ENCODE measurements at regions not wholly inside any gene's neighbourhood (a gene's known extent, or its start where the extent isn't known, plus 50 kb on each side); places are given as distances from the start of the nearest gene placed in this dataset.

DNA sequence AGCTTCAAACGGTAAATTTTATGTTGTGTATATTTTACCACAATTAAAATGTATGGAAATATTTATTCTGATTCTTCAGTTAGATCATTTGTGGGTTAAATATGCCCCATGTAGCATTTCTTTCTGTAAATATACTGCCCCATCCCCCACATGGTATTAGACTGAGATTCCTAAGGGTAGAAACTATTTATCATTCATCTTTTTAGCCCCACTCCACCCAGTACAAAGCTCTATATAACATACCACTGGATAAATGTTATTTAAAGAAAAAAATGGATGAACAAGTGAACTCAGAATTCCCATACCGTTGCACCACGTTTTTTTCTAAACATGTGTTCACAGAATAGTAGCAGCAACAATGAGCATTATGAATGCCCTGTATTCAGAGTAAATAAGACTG, 234.0 kb upstream of the IRF2BP2 start:
- no peak for TF ChIP-seq POLR2A (IDR thresholded peaks at IDR 0.05)
- TF ChIP-seq, protein P1, sequence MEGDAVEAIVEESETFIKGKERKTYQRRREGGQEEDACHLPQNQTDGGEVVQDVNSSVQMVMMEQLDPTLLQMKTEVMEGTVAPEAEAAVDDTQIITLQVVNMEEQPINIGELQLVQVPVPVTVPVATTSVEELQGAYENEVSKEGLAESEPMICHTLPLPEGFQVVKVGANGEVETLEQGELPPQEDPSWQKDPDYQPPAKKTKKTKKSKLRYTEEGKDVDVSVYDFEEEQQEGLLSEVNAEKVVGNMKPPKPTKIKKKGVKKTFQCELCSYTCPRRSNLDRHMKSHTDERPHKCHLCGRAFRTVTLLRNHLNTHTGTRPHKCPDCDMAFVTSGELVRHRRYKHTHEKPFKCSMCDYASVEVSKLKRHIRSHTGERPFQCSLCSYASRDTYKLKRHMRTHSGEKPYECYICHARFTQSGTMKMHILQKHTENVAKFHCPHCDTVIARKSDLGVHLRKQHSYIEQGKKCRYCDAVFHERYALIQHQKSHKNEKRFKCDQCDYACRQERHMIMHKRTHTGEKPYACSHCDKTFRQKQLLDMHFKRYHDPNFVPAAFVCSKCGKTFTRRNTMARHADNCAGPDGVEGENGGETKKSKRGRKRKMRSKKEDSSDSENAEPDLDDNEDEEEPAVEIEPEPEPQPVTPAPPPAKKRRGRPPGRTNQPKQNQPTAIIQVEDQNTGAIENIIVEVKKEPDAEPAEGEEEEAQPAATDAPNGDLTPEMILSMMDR (IDR thresholded peaks at IDR 0.05): no peak
